ENCODE measurements at regions not wholly inside any gene's neighbourhood (a gene's known extent, or its start where the extent isn't known, plus 50 kb on each side); places are given as distances from the start of the nearest gene placed in this dataset.

DNA sequence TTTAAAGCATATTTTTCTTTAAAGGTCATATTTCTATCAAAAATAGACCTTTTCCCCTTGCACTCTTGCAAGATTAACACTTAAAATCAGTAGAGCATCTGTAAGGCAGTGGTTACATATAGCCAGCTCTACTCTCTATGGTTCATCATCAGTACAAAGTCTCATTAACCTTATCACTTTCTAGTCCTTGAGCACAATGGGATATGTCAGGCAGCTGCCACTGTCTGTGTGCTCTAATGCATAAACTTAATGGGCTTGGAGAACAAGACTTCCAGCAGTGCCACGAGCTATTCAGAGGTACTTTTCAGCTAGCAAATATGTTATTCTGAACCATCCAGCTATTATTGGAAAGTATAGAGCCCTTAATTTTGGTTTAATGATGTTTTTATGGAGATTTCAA is 393.7 kb downstream of the GASK1B start:
- Histone ChIP-seq H3K79me2 (replicated peaks; ENCODE audit: insufficient read depth) (no peaks in the 10 kb centered on the region), H3K4me3 (no peak overlapping the region), H3K4me1 (ENCODE audit: insufficient read depth) (no peaks in the 10 kb centered on the region), H3K27ac (ENCODE audit: low read depth) (no peak overlapping the region), H4K20me1 (replicated peaks; ENCODE audit: insufficient read depth) (no peaks in the 10 kb centered on the region), H3F3A (replicated peaks; ENCODE audit: low read depth) (no peaks in the 10 kb centered on the region), H3K4me2 (no peak overlapping the region), H2AFZ (no peak overlapping the region), H3K9me2 (ENCODE audit: insufficient read depth) (peaks cover 3% of the 10 kb centered on the region; the same call in 1 of the 2 replicates), H3K36me3 (ENCODE audit: insufficient read depth) (no peaks in the 10 kb centered on the region), H3K27me3 (ENCODE audit: insufficient read depth) (no peaks in the 10 kb centered on the region)
- Mint-ChIP-seq H3K36me3 (ENCODE audit: low read depth) (no peaks in the 10 kb centered on the region), H3K27ac (no peak overlapping the region), H3K4me3 (no peak overlapping the region), H3K4me1 (no peaks in the 10 kb centered on the region), H3K9me3 (no peaks in the 10 kb centered on the region), H3K27me3 (ENCODE audit: insufficient read depth, low read depth, poor library complexity) (no peaks in the 10 kb centered on the region)
- DNase-seq (ENCODE audit: low spot score) (no peak), ATAC-seq (no peak)
- TF ChIP-seq JUNB (IDR thresholded peaks at IDR 0.05; ENCODE audit: unreplicated experiment), result no peak

GRCh38 chr4:157776930-157777528 is 395.8 kb downstream of the GASK1B start:
- Mint-ChIP-seq H3K4me1 (no peaks in the 10 kb centered on the region), H3K4me3 (no peak overlapping the region), H3K36me3 (ENCODE audit: low read depth) (no peaks in the 10 kb centered on the region), H3K27me3 (ENCODE audit: insufficient read depth, low read depth, poor library complexity) (no peaks in the 10 kb centered on the region), H3K27ac (no peak overlapping the region), H3K9me3 (no peaks in the 10 kb centered on the region)
- Histone ChIP-seq H2AFZ (no peak overlapping the region), H3F3A (replicated peaks; ENCODE audit: low read depth) (no peaks in the 10 kb centered on the region), H3K9me2 (ENCODE audit: insufficient read depth) (peaks cover 3% of the 10 kb centered on the region; the same call in 1 of the 2 replicates), H3K27ac (ENCODE audit: low read depth) (no peak overlapping the region), H3K79me2 (replicated peaks; ENCODE audit: insufficient read depth) (no peaks in the 10 kb centered on the region), H3K36me3 (ENCODE audit: insufficient read depth) (no peaks in the 10 kb centered on the region), H3K4me2 (no peak overlapping the region), H3K4me3 (no peak overlapping the region), H3K27me3 (ENCODE audit: insufficient read depth) (no peaks in the 10 kb centered on the region), H3K4me1 (ENCODE audit: insufficient read depth) (no peaks in the 10 kb centered on the region), H4K20me1 (replicated peaks; ENCODE audit: insufficient read depth) (no peaks in the 10 kb centered on the region)
- no peak for DNase-seq (ENCODE audit: low spot score)
- no peak for ATAC-seq
- no peak for TF ChIP-seq EZH2phosphoT487 (IDR thresholded peaks at IDR 0.05; ENCODE audit: unreplicated experiment)
- no peak for TF ChIP-seq POLR2AphosphoS5 (IDR thresholded peaks at IDR 0.05; ENCODE audit: low read depth)
- TF ChIP-seq, protein P1, sequence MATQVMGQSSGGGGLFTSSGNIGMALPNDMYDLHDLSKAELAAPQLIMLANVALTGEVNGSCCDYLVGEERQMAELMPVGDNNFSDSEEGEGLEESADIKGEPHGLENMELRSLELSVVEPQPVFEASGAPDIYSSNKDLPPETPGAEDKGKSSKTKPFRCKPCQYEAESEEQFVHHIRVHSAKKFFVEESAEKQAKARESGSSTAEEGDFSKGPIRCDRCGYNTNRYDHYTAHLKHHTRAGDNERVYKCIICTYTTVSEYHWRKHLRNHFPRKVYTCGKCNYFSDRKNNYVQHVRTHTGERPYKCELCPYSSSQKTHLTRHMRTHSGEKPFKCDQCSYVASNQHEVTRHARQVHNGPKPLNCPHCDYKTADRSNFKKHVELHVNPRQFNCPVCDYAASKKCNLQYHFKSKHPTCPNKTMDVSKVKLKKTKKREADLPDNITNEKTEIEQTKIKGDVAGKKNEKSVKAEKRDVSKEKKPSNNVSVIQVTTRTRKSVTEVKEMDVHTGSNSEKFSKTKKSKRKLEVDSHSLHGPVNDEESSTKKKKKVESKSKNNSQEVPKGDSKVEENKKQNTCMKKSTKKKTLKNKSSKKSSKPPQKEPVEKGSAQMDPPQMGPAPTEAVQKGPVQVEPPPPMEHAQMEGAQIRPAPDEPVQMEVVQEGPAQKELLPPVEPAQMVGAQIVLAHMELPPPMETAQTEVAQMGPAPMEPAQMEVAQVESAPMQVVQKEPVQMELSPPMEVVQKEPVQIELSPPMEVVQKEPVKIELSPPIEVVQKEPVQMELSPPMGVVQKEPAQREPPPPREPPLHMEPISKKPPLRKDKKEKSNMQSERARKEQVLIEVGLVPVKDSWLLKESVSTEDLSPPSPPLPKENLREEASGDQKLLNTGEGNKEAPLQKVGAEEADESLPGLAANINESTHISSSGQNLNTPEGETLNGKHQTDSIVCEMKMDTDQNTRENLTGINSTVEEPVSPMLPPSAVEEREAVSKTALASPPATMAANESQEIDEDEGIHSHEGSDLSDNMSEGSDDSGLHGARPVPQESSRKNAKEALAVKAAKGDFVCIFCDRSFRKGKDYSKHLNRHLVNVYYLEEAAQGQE (IDR thresholded peaks at IDR 0.05; ENCODE audit: unreplicated experiment), result no peak
- no peak for TF ChIP-seq NANOG (IDR thresholded peaks at IDR 0.05; ENCODE audit: borderline replicate concordance)
- TF ChIP-seq, protein P2, sequence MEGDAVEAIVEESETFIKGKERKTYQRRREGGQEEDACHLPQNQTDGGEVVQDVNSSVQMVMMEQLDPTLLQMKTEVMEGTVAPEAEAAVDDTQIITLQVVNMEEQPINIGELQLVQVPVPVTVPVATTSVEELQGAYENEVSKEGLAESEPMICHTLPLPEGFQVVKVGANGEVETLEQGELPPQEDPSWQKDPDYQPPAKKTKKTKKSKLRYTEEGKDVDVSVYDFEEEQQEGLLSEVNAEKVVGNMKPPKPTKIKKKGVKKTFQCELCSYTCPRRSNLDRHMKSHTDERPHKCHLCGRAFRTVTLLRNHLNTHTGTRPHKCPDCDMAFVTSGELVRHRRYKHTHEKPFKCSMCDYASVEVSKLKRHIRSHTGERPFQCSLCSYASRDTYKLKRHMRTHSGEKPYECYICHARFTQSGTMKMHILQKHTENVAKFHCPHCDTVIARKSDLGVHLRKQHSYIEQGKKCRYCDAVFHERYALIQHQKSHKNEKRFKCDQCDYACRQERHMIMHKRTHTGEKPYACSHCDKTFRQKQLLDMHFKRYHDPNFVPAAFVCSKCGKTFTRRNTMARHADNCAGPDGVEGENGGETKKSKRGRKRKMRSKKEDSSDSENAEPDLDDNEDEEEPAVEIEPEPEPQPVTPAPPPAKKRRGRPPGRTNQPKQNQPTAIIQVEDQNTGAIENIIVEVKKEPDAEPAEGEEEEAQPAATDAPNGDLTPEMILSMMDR (conservative IDR thresholded peaks at IDR 0.05; ENCODE audit: low read depth in 2 of 2), result no peak
- TF ChIP-seq CREB1 (CRISPR knock-in tag; IDR thresholded peaks at IDR 0.05; ENCODE audit: low read depth), result no peak
- no peak for TF ChIP-seq ZNF114 (CRISPR knock-in tag; IDR thresholded peaks at IDR 0.05)
